ENCODE measurements at regions not wholly inside any gene's neighbourhood (a gene's known extent, or its start where the extent isn't known, plus 50 kb on each side); places are given as distances from the start of the nearest gene placed in this dataset.

DNA sequence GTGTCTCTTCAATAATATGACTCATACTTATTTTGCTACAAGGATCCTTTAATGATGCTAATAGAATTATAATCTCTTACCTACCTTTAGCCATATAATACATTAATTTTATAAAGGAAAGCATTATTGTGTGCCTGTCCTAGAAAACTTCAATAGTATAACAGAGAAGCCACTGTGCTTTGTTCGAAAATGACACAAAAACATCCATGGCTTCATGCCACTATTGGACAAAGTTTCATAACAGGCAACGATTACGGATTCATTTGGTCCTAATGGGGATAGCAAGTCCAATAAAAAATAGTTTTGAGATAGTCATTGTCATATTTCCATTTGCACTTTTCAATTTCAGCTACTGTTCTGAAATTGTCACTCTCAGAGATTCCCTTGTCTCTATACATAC is 52.5 kb upstream of the CCDC150 start:
- TF ChIP-seq POLR2A (IDR thresholded peaks at IDR 0.05) (no peak), CTCF (IDR thresholded peaks at IDR 0.05) (no peak)
